H1 (cell line): ENCODE measurements at regions not wholly inside any gene's neighbourhood (a gene's known extent, or its start where the extent isn't known, plus 50 kb on each side); places are given as distances from the start of the nearest gene placed in this dataset.

Experiments
- CTCF ChIA-PET: fragments of 300-600 bp; sonication (Branson Sonifier 250); formaldehyde crosslinking; loops from one replicate; lab custom pipeline; 2021; ENCODE audit not compliant: partially characterized antibody; lab: Charles Lee
- POLR2A ChIA-PET: fragments of 300-600 bp; sonication (Branson Sonifier 250); formaldehyde crosslinking; loops from one replicate; lab custom pipeline; 2021; ENCODE audit warnings: inconsistent platforms; ENCODE audit not compliant: partially characterized antibody; lab: Charles Lee
- DNase-seq, 2 experiments: peaks; one replicate each; pipeline versions ENCODE4 v3.0.0 to v3.0.0-alpha.2; 2010 to 2022; ENCODE audit warnings: low spot score in 2 of 2, low read depth in 1 of 2, mixed read lengths in 1 of 2
- FAIRE-seq: peaks from 2 replicates; lab custom pipeline; 2011; peaks lifted over from hg19 to GRCh38; lab: Jason Lieb, UNC
- H2AFZ ChIP-seq: 2 replicates; pipeline ENCODE4 v1.8.1; 2012; ENCODE audit warnings: low read length, inconsistent platforms
- H2AK5ac ChIP-seq: 2 replicates; pipeline ENCODE4 v1.6.1; 2013; ENCODE audit warnings: low read depth, low read length
- H2BK120ac ChIP-seq: replicated peaks from 2 replicates; pipeline ENCODE3; 2013; ENCODE audit warnings: low read depth, low read length, inconsistent platforms
- H2BK12ac ChIP-seq: 2 replicates; pipeline ENCODE4 v1.6.1; 2013; ENCODE audit warnings: low read depth, low read length
- H2BK15ac ChIP-seq: 2 replicates; pipeline ENCODE4 v1.6.1; 2013; ENCODE audit warnings: low read length
- H2BK20ac ChIP-seq: 2 replicates; pipeline ENCODE4 v1.6.1; 2013; ENCODE audit warnings: low read length
- H2BK5ac ChIP-seq: 2 replicates; pipeline ENCODE4 v1.6.1; 2013; ENCODE audit warnings: low read depth, low read length
- H3K14ac ChIP-seq: 2 replicates; pipeline ENCODE4 v1.6.1; 2013; ENCODE audit warnings: inconsistent platforms; ENCODE audit not compliant: insufficient read length
- H3K18ac ChIP-seq: 2 replicates; pipeline ENCODE4 v1.6.1; 2013; ENCODE audit warnings: low read length; ENCODE audit errors: extremely low read depth
- H3K23ac ChIP-seq: 2 replicates; pipeline ENCODE4 v1.6.1; 2013; ENCODE audit warnings: inconsistent platforms; ENCODE audit not compliant: insufficient read length
- H3K23me2 ChIP-seq: 2 replicates; pipeline ENCODE4 v1.6.1; 2013; ENCODE audit warnings: low read depth, low read length
- H3K27ac ChIP-seq: 2 replicates; pipeline ENCODE4 v1.6.1; 2011; ENCODE audit warnings: low read depth, low read length, inconsistent platforms
- H3K27me3 ChIP-seq, 4 experiments: replicated peaks in 1 of 4; 1 replicate in 1 of 4; 2 replicates in 3 of 4; pipeline versions ENCODE4 v1.6.1 to v1.8.1; 2011 to 2013; ENCODE audit warnings: low read length in 3 of 4, mild to moderate bottlenecking in 3 of 4, inconsistent platforms in 2 of 4, mixed read lengths in 2 of 4, moderate library complexity in 1 of 4; ENCODE audit not compliant: control insufficient read depth in 3 of 4, insufficient read depth in 3 of 4; ENCODE audit errors: extremely low read depth in 1 of 4
- H3K36me3 ChIP-seq, 4 experiments: 2 replicates each; pipeline versions ENCODE4 v1.6.1 to v1.8.1; 2011 to 2013; ENCODE audit warnings: mild to moderate bottlenecking in 4 of 4, low read length in 3 of 4, moderate library complexity in 2 of 4, control low read depth in 1 of 4, inconsistent platforms in 1 of 4; ENCODE audit not compliant: insufficient read depth in 4 of 4, control insufficient read depth in 2 of 4
- H3K4ac ChIP-seq: replicated peaks from 2 replicates; pipeline ENCODE3; 2013; ENCODE audit warnings: low read length, low read depth, mixed read lengths, inconsistent platforms; ENCODE audit not compliant: insufficient read length
- H3K4me1 ChIP-seq, 4 experiments: replicated peaks in 1 of 4; 1 replicate in 1 of 4; 2 replicates in 3 of 4; pipeline versions ENCODE4 v1.6.1 to v1.8.1; 2011 to 2013; ENCODE audit warnings: low read length in 3 of 4, inconsistent platforms in 2 of 4, mixed read lengths in 1 of 4; ENCODE audit not compliant: insufficient read depth in 4 of 4, control insufficient read depth in 3 of 4
- H3K4me2 ChIP-seq, 2 experiments: 2 replicates each; pipeline versions ENCODE4 v1.6.1 to v1.8.1; 2011 to 2013; ENCODE audit warnings: low read depth in 2 of 2, low read length in 2 of 2, control low read depth in 1 of 2, inconsistent platforms in 1 of 2, mild to moderate bottlenecking in 1 of 2; ENCODE audit not compliant: insufficient read depth in 1 of 2
- H3K4me3 ChIP-seq, 4 experiments: fragments of 200-600, 300-600 bp in 1 of 4; sonication (generic), shearing (Covaris generic), sonication (Bioruptor Twin) in 1 of 4; 2 replicates each; pipeline versions ENCODE4 v1.5.1 to v1.8.1; 2011 to 2016; ENCODE audit warnings: low read length in 4 of 4, low read depth in 3 of 4, control low read depth in 2 of 4, inconsistent platforms in 2 of 4, mild to moderate bottlenecking in 2 of 4, mixed read lengths in 1 of 4, moderate library complexity in 1 of 4; ENCODE audit not compliant: insufficient read depth in 2 of 4; ENCODE audit errors: extremely low read depth in 1 of 4
- H3K56ac ChIP-seq: replicated peaks from 2 replicates; pipeline ENCODE3; 2013; ENCODE audit warnings: low read depth, mild to moderate bottlenecking, mixed read lengths, low read length, inconsistent platforms; ENCODE audit not compliant: insufficient read length
- H3K79me1 ChIP-seq: 2 replicates; pipeline ENCODE4 v1.6.1; 2013; ENCODE audit warnings: low read depth, low read length, control low read depth
- H3K79me2 ChIP-seq, 2 experiments: 2 replicates each; pipeline versions ENCODE4 v1.6.1 to v1.8.1; 2012 to 2013; ENCODE audit warnings: low read length in 2 of 2, mild to moderate bottlenecking in 2 of 2, inconsistent platforms in 1 of 2; ENCODE audit not compliant: insufficient read depth in 2 of 2, control insufficient read depth in 1 of 2
- H3K9ac ChIP-seq, 4 experiments: replicated peaks in 1 of 4; 1 replicate in 1 of 4; 2 replicates in 3 of 4; pipeline versions ENCODE4 v1.6.1 to v1.8.1; 2011 to 2013; ENCODE audit warnings: low read depth in 3 of 4, low read length in 3 of 4, control low read depth in 2 of 4, mild to moderate bottlenecking in 2 of 4, moderate library complexity in 2 of 4, inconsistent platforms in 1 of 4; ENCODE audit errors: extremely low read depth in 1 of 4
- H3K9me3 ChIP-seq, 2 experiments: 2 replicates each; pipeline versions ENCODE4 v1.6.1 to v1.8.1; 2012 to 2013; ENCODE audit warnings: mild to moderate bottlenecking in 2 of 2, moderate library complexity in 2 of 2, control low read depth in 1 of 2, inconsistent platforms in 1 of 2, low read depth in 1 of 2, low read length in 1 of 2, mixed read lengths in 1 of 2; ENCODE audit not compliant: insufficient read depth in 2 of 2
- H4K20me1 ChIP-seq, 2 experiments: replicated peaks in 1 of 2; 2 replicates each; pipeline versions ENCODE3 to v1.8.1; 2011 to 2013; ENCODE audit warnings: inconsistent platforms in 2 of 2, low read length in 2 of 2, mild to moderate bottlenecking in 1 of 2; ENCODE audit not compliant: insufficient read depth in 2 of 2, control insufficient read depth in 1 of 2
- H4K5ac ChIP-seq: 2 replicates; pipeline ENCODE4 v1.6.1; 2013; ENCODE audit warnings: low read length, low read depth, mixed read lengths, inconsistent platforms; ENCODE audit not compliant: insufficient read length
- H4K8ac ChIP-seq: 2 replicates; pipeline ENCODE4 v1.8.0; 2013; ENCODE audit warnings: mild to moderate bottlenecking, moderate library complexity, low read length, inconsistent platforms; ENCODE audit not compliant: insufficient read depth; ENCODE audit errors: extremely low read depth
- H4K91ac ChIP-seq: replicated peaks from 2 replicates; pipeline ENCODE3; 2013; ENCODE audit warnings: low read length, mixed read lengths, inconsistent platforms; ENCODE audit not compliant: insufficient read length
- ASH2L ChIP-seq: fragments of 200-600, 300-600 bp; sonication (generic); IDR thresholded peaks from one replicate; pipeline ENCODE4 v1.7.1; 2017; ENCODE audit warnings: low read length
- ATF3 ChIP-seq: IDR thresholded peaks from 2 replicates; pipeline ENCODE4 v1.6.1; 2011; ENCODE audit warnings: low read depth, mild to moderate bottlenecking, low read length; ENCODE audit not compliant: insufficient read depth
- CTBP2 ChIP-seq: IDR thresholded peaks from 2 replicates; pipeline ENCODE4 v1.7.0; 2011; ENCODE audit warnings: borderline replicate concordance, mild to moderate bottlenecking, moderate library complexity, mixed read lengths, low read length; ENCODE audit not compliant: insufficient read depth, insufficient read length
- GABPA ChIP-seq: IDR thresholded peaks from 2 replicates; pipeline ENCODE4 v1.6.1; 2011; ENCODE audit warnings: mild to moderate bottlenecking, low read length, moderate library complexity, borderline replicate concordance; ENCODE audit not compliant: insufficient read depth
- HDAC2 ChIP-seq, 2 experiments: fragments of 300-600 bp in 1 of 2; sonication (generic) in 1 of 2; IDR thresholded peaks; 2 replicates each; pipeline ENCODE4 v1.6.1; 2011 to 2012; ENCODE audit warnings: low read depth in 2 of 2, low read length in 2 of 2, mild to moderate bottlenecking in 2 of 2, moderate library complexity in 2 of 2, borderline replicate concordance in 1 of 2, inconsistent platforms in 1 of 2
- RAD21 ChIP-seq, 2 experiments: IDR thresholded peaks in 1 of 2; conservative IDR thresholded peaks in 1 of 2; 2 replicates each; pipeline ENCODE4 v1.6.1; 2011; ENCODE audit warnings: low read depth in 2 of 2, low read length in 2 of 2, improper control_type of control experiment in 1 of 2, inconsistent platforms in 1 of 2, mild to moderate bottlenecking in 1 of 2, moderate library complexity in 1 of 2
- RBBP5 ChIP-seq: IDR thresholded peaks from 2 replicates; pipeline ENCODE4 v1.7.1; 2012; ENCODE audit warnings: low read depth, mild to moderate bottlenecking, inconsistent platforms, low read length, moderate library complexity, borderline replicate concordance
- RNF2 ChIP-seq: fragments of 200-900, 300-1000 bp; sonication (generic); IDR thresholded peaks from 2 replicates; pipeline ENCODE4 v1.7.1; 2016; ENCODE audit warnings: borderline replicate concordance, low read depth, mild to moderate bottlenecking, antibody characterized with exemption, low read length; ENCODE audit not compliant: poor library complexity, severe bottlenecking; ENCODE audit errors: missing control alignments
- SP1 ChIP-seq: IDR thresholded peaks from 2 replicates; pipeline ENCODE4 v1.6.1; 2011; ENCODE audit warnings: low read depth, low read length
- SRF ChIP-seq: IDR thresholded peaks from 2 replicates; pipeline ENCODE4 v1.6.1; 2011; ENCODE audit warnings: mild to moderate bottlenecking, low read depth, low read length, moderate library complexity
- SUZ12 ChIP-seq: fragments of 200-600 bp; sonication (generic); IDR thresholded peaks from 2 replicates; pipeline ENCODE4 v1.6.1; 2012; ENCODE audit warnings: mild to moderate bottlenecking, inconsistent platforms, low read length, moderate library complexity, mixed read lengths
- TAF1 ChIP-seq: IDR thresholded peaks from 2 replicates; pipeline ENCODE4 v1.6.1; 2011; ENCODE audit warnings: mild to moderate bottlenecking, low read depth, low read length
- TBP ChIP-seq: IDR thresholded peaks from 2 replicates; pipeline ENCODE4 v1.6.1; 2011; ENCODE audit warnings: low read depth, low read length, improper control_type of control experiment
- WGBS, 2 experiments: shearing (Covaris generic) in 1 of 2; methylation state at CpG; one replicate each; pipeline versions ENCODE4 v1.1.6 to v1.1.7; 2013 to 2015; ENCODE audit warnings: low lambda C conversion rate in 2 of 2, mixed read lengths in 2 of 2, inconsistent platforms in 1 of 2, low coverage in 1 of 2, missing lambda C conversion rate in 1 of 2; ENCODE audit not compliant: insufficient replicate concordance in 2 of 2, insufficient coverage in 1 of 2, insufficient read length in 1 of 2; ENCODE audit errors: extremely low coverage in 1 of 2, missing lambda C conversion rate in 1 of 2; 5-methylcytosine and 5-hydroxymethylcytosine counted together

GRCh38 chr6:11439017-11439420 lies 98.5 kb upstream of the TMEM170B start:
- Histone ChIP-seq H3K23ac (no peak overlapping the region), H4K91ac (no peak overlapping the region), H2BK15ac (no peak overlapping the region), H2BK20ac (no peak overlapping the region), H3K36me3 (no peaks in the 10 kb centered on the region), H2BK5ac (no peak overlapping the region), H3K14ac (no peak overlapping the region), H3K23me2 (no peaks in the 10 kb centered on the region), H3K18ac (no peak overlapping the region), H4K20me1 (no peaks in the 10 kb centered on the region), H4K5ac (no peak overlapping the region), H3K4me3 (no peak overlapping the region), H3K4me2 (no peak overlapping the region), H2AFZ (no peak overlapping the region), H2BK12ac (no peak overlapping the region), H2AK5ac (no peak overlapping the region), H3K9me3 (no peaks in the 10 kb centered on the region), H3K4me1 (no peaks in the 10 kb centered on the region), H3K79me2 (no peaks in the 10 kb centered on the region), H3K9ac (no peak overlapping the region)
- CTCF ChIA-PET, result interaction anchor here (1.0 kb wide), 1 partner anchor 203 kb away, joined by 3 read pairs; no protein-coding TSS in a partner anchor
- no peak for FAIRE-seq
- 85% methylated on average over 2 of the region's 2 CpGs; no CpG with 5 or more reads in 1 of the 2 experiments for WGBS, 2 experiments
- no peak for TF ChIP-seq SRF
- TF ChIP-seq RBBP5, result no peak
- TF ChIP-seq ASH2L, result no peak
- no peak for TF ChIP-seq CTBP2
- no peak for TF ChIP-seq TBP
- TF ChIP-seq SUZ12, result no peak
- no peak for TF ChIP-seq GABPA
- no peak for TF ChIP-seq SP1
- TF ChIP-seq HDAC2 (IDR thresholded peaks at IDR 0.05; ENCODE audit: borderline replicate concordance in 1 of 2, low read depth in 2 of 2, low read length in 2 of 2), result no peak
- TF ChIP-seq TAF1, result no peak
- TF ChIP-seq RNF2, result no peak
- TF ChIP-seq RAD21 (IDR thresholded peaks at IDR 0.05 in 1 of 2, conservative IDR thresholded peaks at IDR 0.05 in 1 of 2; ENCODE audit: low read depth in 2 of 2, low read length in 2 of 2), result no peak
- no peak for TF ChIP-seq ATF3
- TF ChIP-seq, all 59 proteins: peak for 0
- Histone ChIP-seq H4K8ac (no peak overlapping the region), H2BK120ac (no peak overlapping the region), H3K27ac (no peak overlapping the region), H3K27me3 (no peaks in the 10 kb centered on the region), H3K79me1 (no peaks in the 10 kb centered on the region), H3K56ac (no peak overlapping the region), H3K4ac (no peak overlapping the region)
- POLR2A ChIA-PET, result no interaction called here
- no peak for DNase-seq
